ENCODE measurements at regions not wholly inside any gene's neighbourhood (a gene's known extent, or its start where the extent isn't known, plus 50 kb on each side); places are given as distances from the start of the nearest gene placed in this dataset.

DNA sequence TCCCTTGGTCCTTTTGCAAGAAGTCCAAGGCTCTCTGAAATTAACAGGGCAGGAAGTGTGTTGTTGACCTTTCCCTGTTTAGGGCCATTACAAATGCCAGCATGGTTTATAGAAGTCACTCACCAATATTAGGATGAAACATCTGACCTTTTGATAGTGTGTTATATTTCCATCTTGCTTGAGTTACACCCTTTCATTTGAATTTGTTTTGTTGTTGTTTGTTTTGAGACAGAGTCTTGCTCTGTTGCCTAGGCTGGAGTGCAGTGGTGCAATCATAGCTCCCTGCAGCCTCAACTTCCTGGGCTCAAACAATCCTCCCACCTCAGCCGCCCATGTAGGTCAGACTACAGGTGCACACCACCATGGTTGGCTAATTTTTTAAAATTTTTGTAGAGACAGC is 241.1 kb upstream of the USP9Y start:
- CTCF ChIA-PET, result no interaction called here
- TF ChIP-seq, protein P1, sequence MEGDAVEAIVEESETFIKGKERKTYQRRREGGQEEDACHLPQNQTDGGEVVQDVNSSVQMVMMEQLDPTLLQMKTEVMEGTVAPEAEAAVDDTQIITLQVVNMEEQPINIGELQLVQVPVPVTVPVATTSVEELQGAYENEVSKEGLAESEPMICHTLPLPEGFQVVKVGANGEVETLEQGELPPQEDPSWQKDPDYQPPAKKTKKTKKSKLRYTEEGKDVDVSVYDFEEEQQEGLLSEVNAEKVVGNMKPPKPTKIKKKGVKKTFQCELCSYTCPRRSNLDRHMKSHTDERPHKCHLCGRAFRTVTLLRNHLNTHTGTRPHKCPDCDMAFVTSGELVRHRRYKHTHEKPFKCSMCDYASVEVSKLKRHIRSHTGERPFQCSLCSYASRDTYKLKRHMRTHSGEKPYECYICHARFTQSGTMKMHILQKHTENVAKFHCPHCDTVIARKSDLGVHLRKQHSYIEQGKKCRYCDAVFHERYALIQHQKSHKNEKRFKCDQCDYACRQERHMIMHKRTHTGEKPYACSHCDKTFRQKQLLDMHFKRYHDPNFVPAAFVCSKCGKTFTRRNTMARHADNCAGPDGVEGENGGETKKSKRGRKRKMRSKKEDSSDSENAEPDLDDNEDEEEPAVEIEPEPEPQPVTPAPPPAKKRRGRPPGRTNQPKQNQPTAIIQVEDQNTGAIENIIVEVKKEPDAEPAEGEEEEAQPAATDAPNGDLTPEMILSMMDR (IDR thresholded peaks at IDR 0.05; ENCODE audit: control extremely low read depth, extremely low read depth, low read depth, missing control alignments), result no peak
- POLR2A ChIA-PET, result no interaction called here
- no peak for DNase-seq (ENCODE audit: extremely low spot score)

DNA sequence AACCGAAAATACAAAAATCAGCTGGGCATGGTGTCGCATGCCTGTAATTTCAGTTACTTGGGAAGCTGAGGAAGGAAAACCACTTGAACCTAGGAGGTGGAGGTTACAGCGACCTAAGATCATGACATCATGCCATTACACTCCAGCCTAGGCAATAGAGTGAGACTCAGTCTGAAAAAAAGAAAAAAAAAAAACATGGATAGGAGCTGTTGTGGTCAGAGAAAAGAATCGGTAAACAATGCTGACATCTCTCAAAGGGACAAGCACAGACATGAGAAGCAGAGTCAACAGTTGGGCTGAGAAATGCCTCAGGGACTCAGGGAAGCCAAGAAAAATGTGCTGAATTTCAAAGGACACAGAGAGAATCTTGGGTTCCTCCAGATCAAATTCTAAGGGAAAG is 236.9 kb upstream of the USP9Y start:
- CTCF ChIA-PET, result no interaction called here
- no peak for DNase-seq (ENCODE audit: extremely low spot score)
- POLR2A ChIA-PET, result no interaction called here
- TF ChIP-seq, protein P1 (IDR thresholded peaks at IDR 0.05; ENCODE audit: control extremely low read depth, extremely low read depth, low read depth, missing control alignments), result no peak

DNA sequence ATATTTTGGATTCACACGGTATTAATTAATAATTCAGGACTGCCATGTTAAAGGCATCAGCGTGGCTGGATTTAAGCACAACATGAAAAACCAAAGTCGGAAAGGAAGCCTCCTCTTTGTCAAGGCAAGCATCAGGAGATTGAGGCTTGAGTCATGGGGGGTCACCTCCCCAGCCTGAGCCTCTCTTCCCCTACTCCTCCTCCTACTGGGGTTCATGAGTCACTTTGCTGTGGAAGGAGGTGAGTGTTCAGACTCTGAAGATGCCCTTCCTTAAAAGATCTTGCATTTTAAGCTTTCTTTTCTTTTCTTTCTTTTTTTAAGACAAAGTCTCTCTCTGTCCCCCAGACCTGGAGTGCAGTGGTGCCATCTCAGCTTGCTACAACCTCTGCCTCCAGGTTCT is 235.3 kb upstream of the USP9Y start:
- POLR2A ChIA-PET, result no interaction called here
- TF ChIP-seq, protein P1 (IDR thresholded peaks at IDR 0.05; ENCODE audit: control extremely low read depth, extremely low read depth, low read depth, missing control alignments), result no peak
- CTCF ChIA-PET, result no interaction called here
- DNase-seq (ENCODE audit: extremely low spot score), result no peak

DNA sequence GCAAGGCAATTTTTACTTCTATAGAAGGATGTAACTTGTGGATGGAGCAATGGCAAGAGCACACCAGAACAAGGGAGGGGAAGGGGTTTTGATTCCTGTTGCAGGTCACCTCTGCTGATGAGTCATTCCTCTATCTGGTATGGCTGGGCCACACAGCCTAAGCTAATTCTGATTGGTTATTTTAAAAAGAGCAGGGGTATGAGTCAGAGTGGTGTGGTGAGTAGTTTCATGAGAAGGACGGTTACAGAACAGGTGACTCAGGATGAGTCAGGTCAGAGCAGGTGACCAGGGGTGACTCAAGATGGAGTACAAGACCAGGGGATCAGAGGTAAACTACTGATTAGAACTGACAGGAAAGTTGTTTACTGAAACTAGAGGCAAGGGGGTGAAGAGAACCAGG is 231.9 kb upstream of the USP9Y start:
- no peak for DNase-seq (ENCODE audit: extremely low spot score)

DNA sequence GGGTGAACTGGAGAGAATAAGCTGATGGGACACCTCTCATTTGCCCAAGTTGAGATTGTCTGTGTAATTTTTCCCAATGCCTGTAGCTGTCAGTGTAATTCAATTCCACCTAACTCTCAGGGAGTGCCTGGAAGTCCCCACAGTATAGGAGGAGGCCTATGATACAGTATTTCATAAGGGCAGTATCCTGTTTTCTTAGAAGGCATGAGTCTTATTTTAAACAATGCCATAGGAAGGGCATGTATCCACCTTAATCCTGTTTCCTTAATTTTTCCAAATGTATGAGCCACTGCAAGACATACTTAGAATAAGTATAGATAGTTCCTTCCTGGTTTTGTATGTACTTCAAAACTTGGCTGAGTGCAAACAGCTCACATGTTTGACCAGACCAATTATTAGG is 226.6 kb upstream of the USP9Y start:
- ChIA-PET POLR2A (no interaction called here), CTCF (no interaction called here)
- DNase-seq (ENCODE audit: extremely low spot score), result no peak
- TF ChIP-seq, protein P1 (IDR thresholded peaks at IDR 0.05; ENCODE audit: control extremely low read depth, extremely low read depth, low read depth, missing control alignments), result no peak

More for the DNA sequence above, 231.9 kb upstream of the USP9Y start:
- CTCF ChIA-PET, result no interaction called here
- POLR2A ChIA-PET, result no interaction called here
- TF ChIP-seq, protein P1 (IDR thresholded peaks at IDR 0.05; ENCODE audit: control extremely low read depth, extremely low read depth, low read depth, missing control alignments), result no peak

DNA sequence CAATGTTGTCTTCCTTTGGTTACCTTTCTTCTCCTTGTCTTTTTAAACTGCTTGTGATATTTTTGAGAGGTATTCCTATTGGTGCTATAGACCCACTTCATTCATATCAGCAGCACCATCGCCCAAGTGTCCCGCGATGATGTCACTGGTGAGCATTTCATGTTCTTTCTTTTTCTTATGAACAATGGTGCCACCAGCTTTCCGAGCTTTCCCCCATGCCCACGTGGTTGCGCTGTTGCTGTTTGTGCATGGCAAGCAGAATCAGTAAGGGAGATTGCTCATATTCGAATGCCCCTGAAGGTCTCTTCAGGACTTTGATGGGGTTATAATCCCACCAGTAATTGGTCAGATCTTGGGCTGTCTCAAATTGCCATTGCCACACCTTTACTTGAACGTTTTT is 221.6 kb upstream of the USP9Y start:
- TF ChIP-seq, protein P1 (IDR thresholded peaks at IDR 0.05; ENCODE audit: control extremely low read depth, extremely low read depth, low read depth, missing control alignments), result no peak
- no peak for DNase-seq (ENCODE audit: extremely low spot score)
- ChIA-PET CTCF (no interaction called here), POLR2A (no interaction called here)

DNA sequence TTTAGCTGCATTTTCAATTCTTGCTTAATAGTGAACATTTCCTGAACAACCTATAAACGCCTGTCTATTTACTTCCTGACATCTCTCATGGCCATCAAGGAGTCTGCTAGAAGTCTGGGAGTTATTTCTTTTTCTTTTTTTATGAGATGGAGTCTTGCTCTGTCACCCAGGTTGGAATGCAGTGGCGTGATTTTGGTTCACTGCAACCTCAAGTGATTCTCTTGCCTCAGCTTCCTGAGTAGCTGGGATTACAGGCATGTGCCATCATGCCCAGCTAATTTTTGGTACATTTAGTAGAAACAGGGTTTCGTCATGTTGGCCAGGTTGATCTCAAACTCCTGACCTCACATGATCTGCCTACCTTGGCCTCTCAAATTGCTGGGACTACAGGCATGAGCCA is 217.6 kb upstream of the USP9Y start:
- TF ChIP-seq, protein P1 (IDR thresholded peaks at IDR 0.05; ENCODE audit: control extremely low read depth, extremely low read depth, low read depth, missing control alignments), result no peak
- DNase-seq (ENCODE audit: extremely low spot score), result no peak
- CTCF ChIA-PET, result no interaction called here
- POLR2A ChIA-PET, result no interaction called here
